Fibroblast of skin of left biceps (primary cell): ENCODE measurements at regions not wholly inside any gene's neighbourhood (a gene's known extent, or its start where the extent isn't known, plus 50 kb on each side); places are given as distances from the start of the nearest gene placed in this dataset.
"Not testable (repeated sequence)": the region's sequence is repeated elsewhere in the genome, so short reads cannot be mapped to it uniquely, and the experiment has no call there.

Experiments used
- DNase-seq, 2 experiments: peaks; one replicate each; pipeline ENCODE4 v3.0.0-alpha.2; 2013; ENCODE audit warnings: low read depth in 2 of 2

- DNase-seq = no peak
Measured at GRCh38 chr4:20196476-20196875, 55.2 kb upstream of the SLIT2 start.

GRCh38 chr4:20195071-20195885, 56.4 kb upstream of the SLIT2 start:
- DNase-seq = peak; percentile 36 to 52

GRCh38 chr4:20194123-20195013, 57.3 kb upstream of the SLIT2 start:
- peak; percentile 81 to 83 for DNase-seq

- DNase-seq = no peak
Measured at GRCh38 chr4:20193141-20193936, 58.4 kb upstream of the SLIT2 start.

GRCh38 chr4:20192736-20193135, 59.0 kb upstream of the SLIT2 start:
- DNase-seq = no peak

- no peak for DNase-seq
Measured at GRCh38 chr4:20185103-20185502, 66.6 kb upstream of the SLIT2 start.

- DNase-seq = not testable (repeated sequence)
Measured at GRCh38 chr4:20183131-20183530, 68.6 kb upstream of the SLIT2 start.

- DNase-seq = no peak
Measured at GRCh38 chr4:20181926-20182325, 69.8 kb upstream of the SLIT2 start.

GRCh38 chr4:20180509-20180908, 71.2 kb upstream of the SLIT2 start:
- DNase-seq = no peak

- no peak for DNase-seq
Measured at GRCh38 chr4:20178902-20179576, 72.7 kb upstream of the SLIT2 start.

GRCh38 chr4:20176881-20177280, 74.8 kb upstream of the SLIT2 start:
- DNase-seq = no peak

GRCh38 chr4:20172070-20172760, 79.5 kb upstream of the SLIT2 start:
- no peak for DNase-seq

GRCh38 chr4:20166544-20166943, 85.2 kb upstream of the SLIT2 start:
- no peak for DNase-seq

- DNase-seq = no peak
Measured at GRCh38 chr4:20159516-20159915, 92.2 kb upstream of the SLIT2 start.

- peak in 1 of 2 experiments; percentile 12 for DNase-seq
Measured at GRCh38 chr4:20158195-20158594, 93.5 kb upstream of the SLIT2 start.

GRCh38 chr4:20151436-20151835, 100.3 kb upstream of the SLIT2 start:
- no peak for DNase-seq

GRCh38 chr4:20149143-20149542, 102.6 kb upstream of the SLIT2 start:
- not testable (repeated sequence) for DNase-seq

GRCh38 chr4:20137176-20137575, 114.5 kb upstream of the SLIT2 start:
- DNase-seq = no peak

GRCh38 chr4:20127626-20128025, 124.1 kb upstream of the SLIT2 start:
- no peak for DNase-seq

GRCh38 chr4:20126906-20127305, 124.8 kb upstream of the SLIT2 start:
- DNase-seq = peak in 1 of 2 experiments; percentile 16
